ENCODE measurements at regions not wholly inside any gene's neighbourhood (a gene's known extent, or its start where the extent isn't known, plus 50 kb on each side); places are given as distances from the start of the nearest gene placed in this dataset.
"Not testable (repeated sequence)": the region's sequence is repeated elsewhere in the genome, so short reads cannot be mapped to it uniquely, and the experiment has no call there.

DNA sequence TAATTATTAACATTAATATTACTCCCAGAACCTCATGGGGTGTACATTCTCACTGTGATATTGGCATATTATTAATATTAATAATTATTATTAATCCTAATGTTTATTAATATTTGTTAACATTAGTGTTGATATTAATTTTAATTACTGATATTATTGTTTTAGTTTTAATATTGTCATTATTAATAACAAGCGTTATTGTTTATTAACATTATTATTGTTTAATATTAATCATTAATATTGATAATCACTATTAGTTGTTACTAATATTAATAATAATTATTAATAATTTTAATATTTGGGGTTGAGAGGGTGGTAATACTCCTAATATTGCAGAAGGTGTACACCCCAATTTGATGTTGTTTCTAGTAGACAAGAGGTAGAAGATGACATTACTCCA lies 193.1 kb upstream of the XIRP2 start:
- Histone ChIP-seq H3K27me3 (ENCODE audit: control insufficient read depth, insufficient read depth, low read length) (no peaks in the 10 kb centered on the region), H3K9me3 (ENCODE audit: control insufficient read depth, insufficient read depth, low read length) (no peaks in the 10 kb centered on the region), H3K27ac (ENCODE audit: low read length) (no peak overlapping the region), H3K4me3 (ENCODE audit: low read length) (no peak overlapping the region), H3K36me3 (ENCODE audit: control insufficient read depth, insufficient read depth, low read length) (no peaks in the 10 kb centered on the region), H3K4me1 (ENCODE audit: control insufficient read depth, insufficient read depth, low read length) (no peaks in the 10 kb centered on the region)
- Mint-ChIP-seq H3K9me3 (peaks cover 0 to 9% of the 10 kb centered on the region in 2 donors), H3K27ac (no peak overlapping the region), H3K27me3 (ENCODE audit: low read depth in 2 of 2) (no peaks in the 10 kb centered on the region), H3K4me3 (no peak overlapping the region), H3K36me3 (no peaks in the 10 kb centered on the region), H3K4me1 (no peaks in the 10 kb centered on the region)
- ATAC-seq (no peak), DNase-seq (no peak)
- TF ChIP-seq, protein P1, sequence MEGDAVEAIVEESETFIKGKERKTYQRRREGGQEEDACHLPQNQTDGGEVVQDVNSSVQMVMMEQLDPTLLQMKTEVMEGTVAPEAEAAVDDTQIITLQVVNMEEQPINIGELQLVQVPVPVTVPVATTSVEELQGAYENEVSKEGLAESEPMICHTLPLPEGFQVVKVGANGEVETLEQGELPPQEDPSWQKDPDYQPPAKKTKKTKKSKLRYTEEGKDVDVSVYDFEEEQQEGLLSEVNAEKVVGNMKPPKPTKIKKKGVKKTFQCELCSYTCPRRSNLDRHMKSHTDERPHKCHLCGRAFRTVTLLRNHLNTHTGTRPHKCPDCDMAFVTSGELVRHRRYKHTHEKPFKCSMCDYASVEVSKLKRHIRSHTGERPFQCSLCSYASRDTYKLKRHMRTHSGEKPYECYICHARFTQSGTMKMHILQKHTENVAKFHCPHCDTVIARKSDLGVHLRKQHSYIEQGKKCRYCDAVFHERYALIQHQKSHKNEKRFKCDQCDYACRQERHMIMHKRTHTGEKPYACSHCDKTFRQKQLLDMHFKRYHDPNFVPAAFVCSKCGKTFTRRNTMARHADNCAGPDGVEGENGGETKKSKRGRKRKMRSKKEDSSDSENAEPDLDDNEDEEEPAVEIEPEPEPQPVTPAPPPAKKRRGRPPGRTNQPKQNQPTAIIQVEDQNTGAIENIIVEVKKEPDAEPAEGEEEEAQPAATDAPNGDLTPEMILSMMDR (IDR thresholded peaks at IDR 0.05), result no peak
- WGBS (ENCODE audit: insufficient coverage), result no CpG with 5 or more reads among the region's 1 CpG
- intact Hi-C loops (cut with micrococcal nuclease), result no loop called here

DNA sequence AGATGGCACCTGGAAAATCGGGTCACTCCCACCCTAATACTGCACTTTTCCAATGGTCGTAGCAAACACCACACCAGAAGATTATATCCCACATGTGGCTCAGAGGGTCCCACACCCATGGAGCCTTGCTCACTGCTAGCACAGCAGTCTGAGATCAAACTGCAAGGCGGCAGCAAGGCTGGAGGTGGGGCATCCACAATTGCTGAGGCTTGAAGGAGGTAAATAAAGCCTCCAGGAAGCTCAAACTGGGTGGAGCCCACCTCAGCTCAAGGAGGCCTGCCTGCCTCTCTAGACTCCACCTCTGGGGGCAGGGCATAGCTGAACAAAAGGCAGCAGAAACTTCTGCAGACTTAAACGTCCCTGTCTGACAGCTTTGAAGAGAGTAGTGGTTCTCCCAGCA lies 192.0 kb upstream of the SCN7A start:
- H3K27me3 ChIP-seq (ENCODE audit: control insufficient read depth, insufficient read depth, low read length); H3K4me3 Mint-ChIP-seq; DNase-seq; H3K4me1 Mint-ChIP-seq; H3K27me3 Mint-ChIP-seq (ENCODE audit: low read depth in 2 of 2); H3K9me3 ChIP-seq (ENCODE audit: control insufficient read depth, insufficient read depth, low read length); ATAC-seq; H3K27ac ChIP-seq (ENCODE audit: low read length); H3K4me3 ChIP-seq (ENCODE audit: low read length); H3K27ac Mint-ChIP-seq; intact Hi-C loops (cut with micrococcal nuclease); H3K36me3 ChIP-seq (ENCODE audit: control insufficient read depth, insufficient read depth, low read length); H3K4me1 ChIP-seq (ENCODE audit: control insufficient read depth, insufficient read depth, low read length); H3K36me3 Mint-ChIP-seq: not testable (repeated sequence)
- 79% methylated on average over 4 of the region's 4 CpGs for WGBS (ENCODE audit: insufficient coverage)
- peaks cover 6 to 13% of the 10 kb centered on the region in 2 donors for H3K9me3 Mint-ChIP-seq

DNA sequence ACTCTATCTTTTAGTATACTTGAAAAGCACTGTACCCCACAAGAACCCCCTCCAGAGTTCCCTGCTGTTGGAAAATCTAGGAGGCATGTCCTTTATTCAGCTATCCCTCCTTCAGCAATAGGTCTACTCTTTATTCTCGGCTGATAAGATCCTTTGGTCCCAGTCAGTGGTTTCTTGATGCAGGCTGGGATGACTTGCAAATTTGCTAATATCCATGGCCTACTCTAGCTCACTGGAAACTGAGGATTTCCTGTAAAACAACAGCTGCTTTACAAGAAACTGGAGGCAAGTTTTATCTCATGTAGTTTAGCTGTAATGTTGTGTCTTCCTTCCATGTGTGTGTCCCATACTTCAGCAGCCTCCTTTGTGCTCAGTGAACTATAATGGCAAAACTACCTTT lies 183.9 kb upstream of the SCN7A start:
- no peak for ATAC-seq
- intact Hi-C loops (cut with micrococcal nuclease), result no loop called here
- no peak overlapping the region for H3K27ac ChIP-seq (ENCODE audit: low read length)
- Mint-ChIP-seq H3K36me3 (no peaks in the 10 kb centered on the region), H3K4me1 (no peaks in the 10 kb centered on the region), H3K4me3 (no peak overlapping the region), H3K27me3 (ENCODE audit: low read depth in 2 of 2) (no peaks in the 10 kb centered on the region), H3K9me3 (peaks cover 8% of the 10 kb centered on the region in 2 donors), H3K27ac (no peak overlapping the region)
- H3K4me3 ChIP-seq (ENCODE audit: low read length), result no peak overlapping the region
- WGBS (ENCODE audit: insufficient coverage), result 37% methylated on average over 1 of the region's 1 CpG
- no peaks in the 10 kb centered on the region for H3K27me3 ChIP-seq (ENCODE audit: control insufficient read depth, insufficient read depth, low read length)
- no peaks in the 10 kb centered on the region for H3K36me3 ChIP-seq (ENCODE audit: control insufficient read depth, insufficient read depth, low read length)
- no peaks in the 10 kb centered on the region for H3K4me1 ChIP-seq (ENCODE audit: control insufficient read depth, insufficient read depth, low read length)
- H3K9me3 ChIP-seq (ENCODE audit: control insufficient read depth, insufficient read depth, low read length), result no peaks in the 10 kb centered on the region
- no peak for DNase-seq
- TF ChIP-seq, protein P1 (IDR thresholded peaks at IDR 0.05), result no peak

DNA sequence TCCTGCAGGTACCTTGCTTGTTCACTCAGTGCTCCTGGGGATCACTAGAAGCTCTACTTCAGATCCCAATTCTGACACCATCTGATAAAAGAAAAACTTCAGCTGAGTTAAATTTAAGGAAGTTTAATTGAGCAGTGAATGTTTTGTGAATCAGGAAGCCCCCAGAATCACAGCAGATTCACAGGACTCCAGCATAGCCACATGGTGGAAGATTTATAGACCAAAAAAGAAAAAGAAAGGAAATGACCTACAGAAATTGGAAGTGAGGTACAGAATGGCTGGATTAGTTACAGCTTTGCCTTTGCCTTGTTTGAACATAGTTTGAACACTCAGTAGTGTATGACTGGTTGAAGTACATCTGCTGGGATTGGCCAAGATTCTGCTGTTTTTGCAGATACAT lies 182.7 kb upstream of the SCN7A start:
- Histone ChIP-seq H3K27me3 (ENCODE audit: control insufficient read depth, insufficient read depth, low read length) (no peaks in the 10 kb centered on the region), H3K4me3 (ENCODE audit: low read length) (no peak overlapping the region), H3K4me1 (ENCODE audit: control insufficient read depth, insufficient read depth, low read length) (no peaks in the 10 kb centered on the region), H3K9me3 (ENCODE audit: control insufficient read depth, insufficient read depth, low read length) (no peaks in the 10 kb centered on the region), H3K36me3 (ENCODE audit: control insufficient read depth, insufficient read depth, low read length) (no peaks in the 10 kb centered on the region), H3K27ac (ENCODE audit: low read length) (no peak overlapping the region)
- ATAC-seq (no peak), DNase-seq (no peak)
- intact Hi-C loops (cut with micrococcal nuclease), result no loop called here
- Mint-ChIP-seq H3K4me3 (no peak overlapping the region), H3K9me3 (peaks cover 13% of the 10 kb centered on the region in 2 donors), H3K27me3 (ENCODE audit: low read depth in 2 of 2) (no peaks in the 10 kb centered on the region), H3K4me1 (no peaks in the 10 kb centered on the region), H3K36me3 (no peaks in the 10 kb centered on the region), H3K27ac (no peak overlapping the region)
- TF ChIP-seq, protein P1 (IDR thresholded peaks at IDR 0.05), result no peak
